IPS-NIHi11 (cell line): ENCODE measurements at regions not wholly inside any gene's neighbourhood (a gene's known extent, or its start where the extent isn't known, plus 50 kb on each side); places are given as distances from the start of the nearest gene placed in this dataset.
"Not testable (repeated sequence)": the region's sequence is repeated elsewhere in the genome, so short reads cannot be mapped to it uniquely, and the experiment has no call there.

ENCODE experiments used
- DNase-seq: peaks from one replicate; pipeline ENCODE4 v3.0.0; 2012; ENCODE audit warnings: mixed read lengths, low spot score

GRCh38 chr14:71328183-71328582 lies 420.9 kb downstream of the PCNX1 start:
- no peak for DNase-seq

GRCh38 chr14:71328954-71329353 lies 421.7 kb downstream of the PCNX1 start:
- DNase-seq = no peak

- DNase-seq = no peak
Measured at GRCh38 chr14:71331403-71331802, 424.1 kb downstream of the PCNX1 start.

GRCh38 chr14:71332476-71332875 lies 425.2 kb downstream of the PCNX1 start:
- DNase-seq = no peak

- no peak for DNase-seq
Measured at GRCh38 chr14:71333705-71334104, 426.4 kb downstream of the PCNX1 start.

GRCh38 chr14:71336489-71337192 lies 429.4 kb downstream of the PCNX1 start:
- DNase-seq = no peak

GRCh38 chr14:71338153-71338552 lies 430.9 kb downstream of the PCNX1 start:
- no peak for DNase-seq

GRCh38 chr14:71339650-71340415 lies 432.6 kb downstream of the PCNX1 start:
- DNase-seq = no peak

GRCh38 chr14:71341156-71341555 lies 433.9 kb downstream of the PCNX1 start:
- DNase-seq = no peak

GRCh38 chr14:71343724-71344123 lies 436.5 kb downstream of the PCNX1 start:
- DNase-seq = no peak

- DNase-seq = no peak
Measured at GRCh38 chr14:71344506-71344905, 437.2 kb downstream of the PCNX1 start.

- DNase-seq = no peak
Measured at GRCh38 chr14:71346685-71347084, 439.4 kb downstream of the PCNX1 start.

- DNase-seq = no peak
Measured at GRCh38 chr14:71348394-71348793, 441.1 kb downstream of the PCNX1 start.

GRCh38 chr14:71348817-71349216 lies 441.6 kb downstream of the PCNX1 start:
- no peak for DNase-seq

GRCh38 chr14:71354142-71354541 lies 446.9 kb downstream of the PCNX1 start:
- no peak for DNase-seq

- peak; percentile 41 for DNase-seq
Measured at GRCh38 chr14:71354801-71355200, 447.5 kb downstream of the PCNX1 start.

GRCh38 chr14:71355324-71356201 lies 448.3 kb downstream of the PCNX1 start:
- DNase-seq = peak; percentile 15

- no peak for DNase-seq
Measured at GRCh38 chr14:71358209-71358931, 451.1 kb downstream of the PCNX1 start.

- DNase-seq = not testable (repeated sequence)
Measured at GRCh38 chr14:71358932-71359421, 451.7 kb downstream of the PCNX1 start.

GRCh38 chr14:71359823-71360222 lies 452.6 kb downstream of the PCNX1 start:
- no peak for DNase-seq

GRCh38 chr14:71361336-71361735 lies 454.1 kb downstream of the PCNX1 start:
- DNase-seq = no peak

GRCh38 chr14:71361874-71362273 lies 454.6 kb downstream of the PCNX1 start:
- no peak for DNase-seq
